OCI-LY3 (cell line): ENCODE measurements at regions not wholly inside any gene's neighbourhood (a gene's known extent, or its start where the extent isn't known, plus 50 kb on each side); places are given as distances from the start of the nearest gene placed in this dataset.

Source experiments
- H2AFZ ChIP-seq: fragments of 200-600, 300-600 bp; shearing (Covaris generic); 2 replicates; pipeline ENCODE4 v1.6.0; 2014; ENCODE audit warnings: antibody characterized with exemption, low read depth, low read length
- H3K27ac ChIP-seq: fragments of 200-600, 300-600 bp; sonication (generic); 2 replicates; pipeline ENCODE4 v1.5.1; 2014; ENCODE audit warnings: mild to moderate bottlenecking, low read length, moderate library complexity, mixed read lengths
- H3K27me3 ChIP-seq: fragments of 200-600, 300-600 bp; sonication (generic); 2 replicates; pipeline ENCODE4 v1.6.1; 2014; ENCODE audit warnings: low read depth, low read length, mixed read lengths
- H3K36me3 ChIP-seq: fragments of 200-600, 300-600 bp; sonication (generic); replicated peaks from 2 replicates; pipeline ENCODE3; 2014; ENCODE audit warnings: low read depth, low read length, mixed read lengths
- H3K4me1 ChIP-seq: fragments of 300-600, 200-600 bp; sonication (generic); 2 replicates; pipeline ENCODE4 v1.6.1; 2014; ENCODE audit warnings: low read length, mixed read lengths
- H3K4me2 ChIP-seq: fragments of 200-600, 300-600 bp; sonication (generic); 2 replicates; pipeline ENCODE4 v1.6.1; 2014; ENCODE audit warnings: low read length, mixed read lengths
- H3K4me3 ChIP-seq: fragments of 300-600, 200-600 bp; sonication (generic); 2 replicates; pipeline ENCODE4 v1.5.1; 2014; ENCODE audit warnings: antibody characterized with exemption, mild to moderate bottlenecking, low read length, moderate library complexity
- H3K79me2 ChIP-seq: fragments of 300-600, 200-600 bp; shearing (Covaris generic); 2 replicates; pipeline ENCODE4 v1.6.1; 2014; ENCODE audit warnings: mild to moderate bottlenecking, low read length, mixed read lengths
- H3K9ac ChIP-seq: fragments of 300-600, 200-600 bp; shearing (Covaris generic); 2 replicates; pipeline ENCODE4 v1.6.0; 2014; ENCODE audit warnings: mild to moderate bottlenecking, low read length, moderate library complexity
- H3K9me3 ChIP-seq: fragments of 200-600, 300-600 bp; shearing (Covaris generic); 2 replicates; pipeline ENCODE4 v1.6.1; 2014; ENCODE audit warnings: low read length, mixed read lengths; ENCODE audit not compliant: insufficient read depth
- H4K20me1 ChIP-seq: fragments of 200-600, 300-600 bp; sonication (generic); 2 replicates; pipeline ENCODE4 v1.6.1; 2016; ENCODE audit warnings: low read length, mixed read lengths; ENCODE audit not compliant: insufficient read depth
- EZH2phosphoT487 ChIP-seq: fragments of 200-600 bp; shearing (Covaris generic); IDR thresholded peaks from 2 replicates; pipeline ENCODE4 v1.6.1; 2018; ENCODE audit warnings: antibody characterized with exemption, mixed run types, low read depth
- TF ChIP-seq, protein P1 (sequence below): fragments of 200-600, 300-600 bp; sonication (generic); IDR thresholded peaks from 2 replicates; pipeline ENCODE4 v1.5.1; 2014; ENCODE audit warnings: antibody characterized with exemption, low read length, low read depth

DNA sequence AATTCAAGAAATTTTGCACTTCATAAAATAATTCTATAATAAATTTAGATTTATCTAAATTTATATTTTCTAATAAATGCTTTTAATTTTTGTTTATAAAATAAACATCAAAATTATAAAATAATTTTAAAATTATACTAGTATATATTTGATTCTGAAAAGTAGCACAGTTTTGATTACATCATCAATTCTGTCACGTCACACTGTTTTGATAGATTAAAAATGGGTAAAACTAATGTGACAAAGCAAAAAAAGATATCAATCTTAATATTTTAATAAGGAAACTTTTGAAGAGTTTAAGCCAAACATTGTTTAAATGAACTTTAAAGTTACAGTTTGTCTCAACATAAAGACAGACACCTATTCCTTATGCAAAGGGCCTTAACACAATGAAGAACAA, 1001.8 kb downstream of the KCNT2 start:
- H3K4me1 ChIP-seq, result no peaks in the 10 kb centered on the region

DNA sequence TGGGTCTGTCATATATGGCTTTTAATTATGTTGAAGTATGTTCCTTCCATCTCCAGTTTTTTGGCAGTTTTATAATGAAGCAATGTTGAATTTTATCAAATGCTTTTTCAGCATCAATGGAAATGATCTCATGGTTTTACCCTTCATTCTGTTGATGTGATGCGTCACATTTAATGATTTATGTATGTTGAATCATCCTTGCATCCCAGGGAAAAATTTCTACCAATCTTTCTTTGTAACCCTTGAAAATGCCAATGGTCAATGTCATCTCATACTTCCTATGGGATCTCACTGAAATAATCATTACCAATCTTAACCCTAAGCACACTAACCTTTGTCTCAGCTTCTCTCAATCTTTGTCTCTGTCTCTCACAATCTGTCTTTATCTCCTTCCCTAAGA, 1004.0 kb downstream of the KCNT2 start:
- Histone ChIP-seq H2AFZ (no peak overlapping the region), H3K9ac (no peak overlapping the region)

More for the DNA sequence above, 1001.8 kb downstream of the KCNT2 start:
- H3K27ac ChIP-seq, result no peak overlapping the region
- no peaks in the 10 kb centered on the region for H3K36me3 ChIP-seq
- H4K20me1 ChIP-seq, result no peaks in the 10 kb centered on the region
- H3K4me3 ChIP-seq, result no peak overlapping the region
- no peaks in the 10 kb centered on the region for H3K79me2 ChIP-seq
- H3K9ac ChIP-seq, result no peak overlapping the region
- TF ChIP-seq, protein P1, sequence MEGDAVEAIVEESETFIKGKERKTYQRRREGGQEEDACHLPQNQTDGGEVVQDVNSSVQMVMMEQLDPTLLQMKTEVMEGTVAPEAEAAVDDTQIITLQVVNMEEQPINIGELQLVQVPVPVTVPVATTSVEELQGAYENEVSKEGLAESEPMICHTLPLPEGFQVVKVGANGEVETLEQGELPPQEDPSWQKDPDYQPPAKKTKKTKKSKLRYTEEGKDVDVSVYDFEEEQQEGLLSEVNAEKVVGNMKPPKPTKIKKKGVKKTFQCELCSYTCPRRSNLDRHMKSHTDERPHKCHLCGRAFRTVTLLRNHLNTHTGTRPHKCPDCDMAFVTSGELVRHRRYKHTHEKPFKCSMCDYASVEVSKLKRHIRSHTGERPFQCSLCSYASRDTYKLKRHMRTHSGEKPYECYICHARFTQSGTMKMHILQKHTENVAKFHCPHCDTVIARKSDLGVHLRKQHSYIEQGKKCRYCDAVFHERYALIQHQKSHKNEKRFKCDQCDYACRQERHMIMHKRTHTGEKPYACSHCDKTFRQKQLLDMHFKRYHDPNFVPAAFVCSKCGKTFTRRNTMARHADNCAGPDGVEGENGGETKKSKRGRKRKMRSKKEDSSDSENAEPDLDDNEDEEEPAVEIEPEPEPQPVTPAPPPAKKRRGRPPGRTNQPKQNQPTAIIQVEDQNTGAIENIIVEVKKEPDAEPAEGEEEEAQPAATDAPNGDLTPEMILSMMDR, result no peak
- no peak for TF ChIP-seq EZH2phosphoT487
- H3K4me2 ChIP-seq, result no peak overlapping the region
- H3K9me3 ChIP-seq, result no peaks in the 10 kb centered on the region
- no peaks in the 10 kb centered on the region for H3K27me3 ChIP-seq
- no peak overlapping the region for H2AFZ ChIP-seq

GRCh38 chr1:195597891-195598290, 1010.3 kb downstream of the KCNT2 start:
- Histone ChIP-seq H3K27ac (no peak overlapping the region), H3K79me2 (no peaks in the 10 kb centered on the region), H3K9ac (no peak overlapping the region), H3K4me2 (no peak overlapping the region), H3K4me3 (no peak overlapping the region), H3K27me3 (no peaks in the 10 kb centered on the region), H3K36me3 (no peaks in the 10 kb centered on the region), H3K9me3 (no peaks in the 10 kb centered on the region), H2AFZ (no peak overlapping the region), H4K20me1 (no peaks in the 10 kb centered on the region), H3K4me1 (no peaks in the 10 kb centered on the region)
- TF ChIP-seq EZH2phosphoT487, result no peak
- TF ChIP-seq, protein P1, result no peak

More for the DNA sequence above, 1004.0 kb downstream of the KCNT2 start:
- H3K4me2 ChIP-seq, result no peak overlapping the region
- H3K4me3 ChIP-seq, result no peak overlapping the region
- H3K9me3 ChIP-seq, result no peaks in the 10 kb centered on the region
- H3K4me1 ChIP-seq, result no peaks in the 10 kb centered on the region
- H3K27ac ChIP-seq, result no peak overlapping the region
- TF ChIP-seq EZH2phosphoT487, result no peak
- no peaks in the 10 kb centered on the region for H4K20me1 ChIP-seq
- no peaks in the 10 kb centered on the region for H3K79me2 ChIP-seq
- H3K36me3 ChIP-seq, result no peaks in the 10 kb centered on the region
- H3K27me3 ChIP-seq, result no peaks in the 10 kb centered on the region

DNA sequence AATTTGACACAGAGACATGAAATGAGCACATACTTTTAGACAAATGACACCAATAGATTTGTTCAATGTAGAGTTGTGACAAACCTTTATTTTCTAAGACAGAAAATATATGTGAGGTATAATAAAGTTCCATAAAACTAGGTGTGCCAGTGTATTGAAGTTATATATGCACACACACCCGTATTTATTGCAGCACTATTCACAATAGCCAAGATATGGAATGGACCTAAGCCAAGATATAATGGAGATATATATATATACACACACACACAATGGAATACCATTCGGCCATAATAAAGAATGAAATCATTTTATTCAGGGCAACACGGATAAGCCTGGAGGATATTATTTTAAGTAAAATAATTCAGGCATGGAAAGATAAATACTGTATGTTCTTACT, 1013.5 kb downstream of the KCNT2 start:
- Histone ChIP-seq H3K27ac (no peak overlapping the region), H3K79me2 (no peaks in the 10 kb centered on the region), H3K9me3 (no peaks in the 10 kb centered on the region), H3K4me1 (no peaks in the 10 kb centered on the region), H3K36me3 (no peaks in the 10 kb centered on the region), H2AFZ (no peak overlapping the region), H3K27me3 (no peaks in the 10 kb centered on the region), H3K9ac (no peak overlapping the region), H4K20me1 (no peaks in the 10 kb centered on the region), H3K4me2 (no peak overlapping the region), H3K4me3 (no peak overlapping the region)
- TF ChIP-seq, protein P1, result no peak
- no peak for TF ChIP-seq EZH2phosphoT487

GRCh38 chr1:195594322-195594721, 1013.9 kb downstream of the KCNT2 start:
- TF ChIP-seq EZH2phosphoT487, result no peak
- TF ChIP-seq, protein P1, result no peak
- H2AFZ ChIP-seq, result no peak overlapping the region
- H3K36me3 ChIP-seq, result no peaks in the 10 kb centered on the region
- no peak overlapping the region for H3K27ac ChIP-seq
- H3K9me3 ChIP-seq, result no peaks in the 10 kb centered on the region
- peak overlapping the region; percentile 5; the same call in 1 of the 2 replicates for H3K4me2 ChIP-seq
- no peaks in the 10 kb centered on the region for H4K20me1 ChIP-seq
- H3K27me3 ChIP-seq, result no peaks in the 10 kb centered on the region
- no peaks in the 10 kb centered on the region for H3K4me1 ChIP-seq
- H3K9ac ChIP-seq, result no peak overlapping the region
- H3K79me2 ChIP-seq, result no peaks in the 10 kb centered on the region
- H3K4me3 ChIP-seq, result no peak overlapping the region
